H1 (cell line): ENCODE measurements at regions not wholly inside any gene's neighbourhood (a gene's known extent, or its start where the extent isn't known, plus 50 kb on each side); places are given as distances from the start of the nearest gene placed in this dataset.

ENCODE experiments used
- CTCF ChIA-PET: fragments of 300-600 bp; sonication (Branson Sonifier 250); formaldehyde crosslinking; loops from one replicate; lab custom pipeline; 2021; ENCODE audit not compliant: partially characterized antibody; lab: Charles Lee
- POLR2A ChIA-PET: fragments of 300-600 bp; sonication (Branson Sonifier 250); formaldehyde crosslinking; loops from one replicate; lab custom pipeline; 2021; ENCODE audit warnings: inconsistent platforms; ENCODE audit not compliant: partially characterized antibody; lab: Charles Lee
- DNase-seq, 2 experiments: peaks; one replicate each; pipeline versions ENCODE4 v3.0.0 to v3.0.0-alpha.2; 2010 to 2022; ENCODE audit warnings: low spot score in 2 of 2, low read depth in 1 of 2, mixed read lengths in 1 of 2
- FAIRE-seq: peaks from 2 replicates; lab custom pipeline; 2011; peaks lifted over from hg19 to GRCh38; lab: Jason Lieb, UNC
- H2AFZ ChIP-seq: 2 replicates; pipeline ENCODE4 v1.8.1; 2012; ENCODE audit warnings: low read length, inconsistent platforms
- H2AK5ac ChIP-seq: 2 replicates; pipeline ENCODE4 v1.6.1; 2013; ENCODE audit warnings: low read depth, low read length
- H2BK120ac ChIP-seq: replicated peaks from 2 replicates; pipeline ENCODE3; 2013; ENCODE audit warnings: low read depth, low read length, inconsistent platforms
- H2BK12ac ChIP-seq: 2 replicates; pipeline ENCODE4 v1.6.1; 2013; ENCODE audit warnings: low read depth, low read length
- H2BK15ac ChIP-seq: 2 replicates; pipeline ENCODE4 v1.6.1; 2013; ENCODE audit warnings: low read length
- H2BK20ac ChIP-seq: 2 replicates; pipeline ENCODE4 v1.6.1; 2013; ENCODE audit warnings: low read length
- H2BK5ac ChIP-seq: 2 replicates; pipeline ENCODE4 v1.6.1; 2013; ENCODE audit warnings: low read depth, low read length
- H3K14ac ChIP-seq: 2 replicates; pipeline ENCODE4 v1.6.1; 2013; ENCODE audit warnings: inconsistent platforms; ENCODE audit not compliant: insufficient read length
- H3K18ac ChIP-seq: 2 replicates; pipeline ENCODE4 v1.6.1; 2013; ENCODE audit warnings: low read length; ENCODE audit errors: extremely low read depth
- H3K23ac ChIP-seq: 2 replicates; pipeline ENCODE4 v1.6.1; 2013; ENCODE audit warnings: inconsistent platforms; ENCODE audit not compliant: insufficient read length
- H3K23me2 ChIP-seq: 2 replicates; pipeline ENCODE4 v1.6.1; 2013; ENCODE audit warnings: low read depth, low read length
- H3K27ac ChIP-seq: 2 replicates; pipeline ENCODE4 v1.6.1; 2011; ENCODE audit warnings: low read depth, low read length, inconsistent platforms
- H3K27me3 ChIP-seq, 4 experiments: replicated peaks in 1 of 4; 1 replicate in 1 of 4; 2 replicates in 3 of 4; pipeline versions ENCODE4 v1.6.1 to v1.8.1; 2011 to 2013; ENCODE audit warnings: low read length in 3 of 4, mild to moderate bottlenecking in 3 of 4, inconsistent platforms in 2 of 4, mixed read lengths in 2 of 4, moderate library complexity in 1 of 4; ENCODE audit not compliant: control insufficient read depth in 3 of 4, insufficient read depth in 3 of 4; ENCODE audit errors: extremely low read depth in 1 of 4
- H3K36me3 ChIP-seq, 4 experiments: 2 replicates each; pipeline versions ENCODE4 v1.6.1 to v1.8.1; 2011 to 2013; ENCODE audit warnings: mild to moderate bottlenecking in 4 of 4, low read length in 3 of 4, moderate library complexity in 2 of 4, control low read depth in 1 of 4, inconsistent platforms in 1 of 4; ENCODE audit not compliant: insufficient read depth in 4 of 4, control insufficient read depth in 2 of 4
- H3K4ac ChIP-seq: replicated peaks from 2 replicates; pipeline ENCODE3; 2013; ENCODE audit warnings: low read length, low read depth, mixed read lengths, inconsistent platforms; ENCODE audit not compliant: insufficient read length
- H3K4me1 ChIP-seq, 4 experiments: replicated peaks in 1 of 4; 1 replicate in 1 of 4; 2 replicates in 3 of 4; pipeline versions ENCODE4 v1.6.1 to v1.8.1; 2011 to 2013; ENCODE audit warnings: low read length in 3 of 4, inconsistent platforms in 2 of 4, mixed read lengths in 1 of 4; ENCODE audit not compliant: insufficient read depth in 4 of 4, control insufficient read depth in 3 of 4
- H3K4me2 ChIP-seq, 2 experiments: 2 replicates each; pipeline versions ENCODE4 v1.6.1 to v1.8.1; 2011 to 2013; ENCODE audit warnings: low read depth in 2 of 2, low read length in 2 of 2, control low read depth in 1 of 2, inconsistent platforms in 1 of 2, mild to moderate bottlenecking in 1 of 2; ENCODE audit not compliant: insufficient read depth in 1 of 2
- H3K4me3 ChIP-seq, 4 experiments: fragments of 200-600, 300-600 bp in 1 of 4; sonication (generic), shearing (Covaris generic), sonication (Bioruptor Twin) in 1 of 4; 2 replicates each; pipeline versions ENCODE4 v1.5.1 to v1.8.1; 2011 to 2016; ENCODE audit warnings: low read length in 4 of 4, low read depth in 3 of 4, control low read depth in 2 of 4, inconsistent platforms in 2 of 4, mild to moderate bottlenecking in 2 of 4, mixed read lengths in 1 of 4, moderate library complexity in 1 of 4; ENCODE audit not compliant: insufficient read depth in 2 of 4; ENCODE audit errors: extremely low read depth in 1 of 4
- H3K56ac ChIP-seq: replicated peaks from 2 replicates; pipeline ENCODE3; 2013; ENCODE audit warnings: low read depth, mild to moderate bottlenecking, mixed read lengths, low read length, inconsistent platforms; ENCODE audit not compliant: insufficient read length
- H3K79me1 ChIP-seq: 2 replicates; pipeline ENCODE4 v1.6.1; 2013; ENCODE audit warnings: low read depth, low read length, control low read depth
- H3K79me2 ChIP-seq, 2 experiments: 2 replicates each; pipeline versions ENCODE4 v1.6.1 to v1.8.1; 2012 to 2013; ENCODE audit warnings: low read length in 2 of 2, mild to moderate bottlenecking in 2 of 2, inconsistent platforms in 1 of 2; ENCODE audit not compliant: insufficient read depth in 2 of 2, control insufficient read depth in 1 of 2
- H3K9ac ChIP-seq, 4 experiments: replicated peaks in 1 of 4; 1 replicate in 1 of 4; 2 replicates in 3 of 4; pipeline versions ENCODE4 v1.6.1 to v1.8.1; 2011 to 2013; ENCODE audit warnings: low read depth in 3 of 4, low read length in 3 of 4, control low read depth in 2 of 4, mild to moderate bottlenecking in 2 of 4, moderate library complexity in 2 of 4, inconsistent platforms in 1 of 4; ENCODE audit errors: extremely low read depth in 1 of 4
- H3K9me3 ChIP-seq, 2 experiments: 2 replicates each; pipeline versions ENCODE4 v1.6.1 to v1.8.1; 2012 to 2013; ENCODE audit warnings: mild to moderate bottlenecking in 2 of 2, moderate library complexity in 2 of 2, control low read depth in 1 of 2, inconsistent platforms in 1 of 2, low read depth in 1 of 2, low read length in 1 of 2, mixed read lengths in 1 of 2; ENCODE audit not compliant: insufficient read depth in 2 of 2
- H4K20me1 ChIP-seq, 2 experiments: replicated peaks in 1 of 2; 2 replicates each; pipeline versions ENCODE3 to v1.8.1; 2011 to 2013; ENCODE audit warnings: inconsistent platforms in 2 of 2, low read length in 2 of 2, mild to moderate bottlenecking in 1 of 2; ENCODE audit not compliant: insufficient read depth in 2 of 2, control insufficient read depth in 1 of 2
- H4K5ac ChIP-seq: 2 replicates; pipeline ENCODE4 v1.6.1; 2013; ENCODE audit warnings: low read length, low read depth, mixed read lengths, inconsistent platforms; ENCODE audit not compliant: insufficient read length
- H4K8ac ChIP-seq: 2 replicates; pipeline ENCODE4 v1.8.0; 2013; ENCODE audit warnings: mild to moderate bottlenecking, moderate library complexity, low read length, inconsistent platforms; ENCODE audit not compliant: insufficient read depth; ENCODE audit errors: extremely low read depth
- H4K91ac ChIP-seq: replicated peaks from 2 replicates; pipeline ENCODE3; 2013; ENCODE audit warnings: low read length, mixed read lengths, inconsistent platforms; ENCODE audit not compliant: insufficient read length
- ATF3 ChIP-seq: IDR thresholded peaks from 2 replicates; pipeline ENCODE4 v1.6.1; 2011; ENCODE audit warnings: low read depth, mild to moderate bottlenecking, low read length; ENCODE audit not compliant: insufficient read depth
- CTBP2 ChIP-seq: IDR thresholded peaks from 2 replicates; pipeline ENCODE4 v1.7.0; 2011; ENCODE audit warnings: borderline replicate concordance, mild to moderate bottlenecking, moderate library complexity, mixed read lengths, low read length; ENCODE audit not compliant: insufficient read depth, insufficient read length
- POLR2A ChIP-seq, 2 experiments: IDR thresholded peaks; 1 replicate in 1 of 2; 2 replicates in 1 of 2; pipeline ENCODE4 v1.6.1; 2011; ENCODE audit warnings: low read depth in 2 of 2, low read length in 2 of 2, mild to moderate bottlenecking in 2 of 2; ENCODE audit errors: control extremely low read depth in 1 of 2
- SIRT6 ChIP-seq: IDR thresholded peaks from one replicate; pipeline ENCODE4 v1.7.1; 2012; ENCODE audit warnings: low read length, inconsistent platforms
- SIX5 ChIP-seq: IDR thresholded peaks from 2 replicates; pipeline ENCODE4 v1.6.1; 2011; ENCODE audit warnings: mild to moderate bottlenecking, low read depth, low read length
- WGBS, 2 experiments: shearing (Covaris generic) in 1 of 2; methylation state at CpG; one replicate each; pipeline versions ENCODE4 v1.1.6 to v1.1.7; 2013 to 2015; ENCODE audit warnings: low lambda C conversion rate in 2 of 2, mixed read lengths in 2 of 2, inconsistent platforms in 1 of 2, low coverage in 1 of 2, missing lambda C conversion rate in 1 of 2; ENCODE audit not compliant: insufficient replicate concordance in 2 of 2, insufficient coverage in 1 of 2, insufficient read length in 1 of 2; ENCODE audit errors: extremely low coverage in 1 of 2, missing lambda C conversion rate in 1 of 2; 5-methylcytosine and 5-hydroxymethylcytosine counted together

GRCh38 chr14:101062065-101062450 is 158.5 kb upstream of the RTL1 start:
- Histone ChIP-seq H3K14ac (no peak overlapping the region), H2BK15ac (no peak overlapping the region), H2AK5ac (no peak overlapping the region), H4K20me1 (no peaks in the 10 kb centered on the region), H3K4me3 (no peak overlapping the region), H3K79me2 (no peaks in the 10 kb centered on the region), H3K23me2 (no peaks in the 10 kb centered on the region), H2AFZ (no peak overlapping the region), H3K79me1 (no peaks in the 10 kb centered on the region), H3K4me1 (no peaks in the 10 kb centered on the region), H4K8ac (no peak overlapping the region), H3K9ac (no peak overlapping the region), H3K27ac (no peak overlapping the region), H3K23ac (no peak overlapping the region), H4K5ac (no peak overlapping the region), H3K56ac (no peak overlapping the region), H3K4ac (no peak overlapping the region), H4K91ac (no peak overlapping the region), H2BK5ac (no peak overlapping the region), H2BK20ac (no peak overlapping the region), H2BK120ac (no peak overlapping the region), H2BK12ac (no peak overlapping the region), H3K27me3 (peaks cover 0 to 2% (median 0%) of the 10 kb centered on the region in 4 experiments; a peak in 1 of 7 replicates), H3K9me3 (peaks cover 2 to 4% of the 10 kb centered on the region in 2 experiments; a peak in 2 of 4 replicates), H3K36me3 (no peaks in the 10 kb centered on the region), H3K18ac (no peak overlapping the region), H3K4me2 (no peak overlapping the region)
- POLR2A ChIA-PET: interaction anchor here (0.7 kb wide), 1 partner anchor 11 kb away, joined by 3 read pairs; no protein-coding TSS in a partner anchor
- CTCF ChIA-PET: interaction anchor here (1.3 to 2.8 kb wide), 4 partner anchors 11 to 161 kb away, joined by 3 to 11 read pairs (median 4); no protein-coding TSS in a partner anchor
- TF ChIP-seq POLR2A (IDR thresholded peaks at IDR 0.05; ENCODE audit: control extremely low read depth in 1 of 2, low read depth in 2 of 2, low read length in 2 of 2) (no peak), SIRT6 (no peak), CTBP2 (no peak), SIX5 (no peak), ATF3 (no peak)
- WGBS, 2 experiments: 93% methylated on average over 19 of the region's 19 CpGs; no CpG with 5 or more reads in 1 of the 2 experiments
- FAIRE-seq (no peak), DNase-seq (no peak)
